ENCODE measurements at regions not wholly inside any gene's neighbourhood (a gene's known extent, or its start where the extent isn't known, plus 50 kb on each side); places are given as distances from the start of the nearest gene placed in this dataset.

DNA sequence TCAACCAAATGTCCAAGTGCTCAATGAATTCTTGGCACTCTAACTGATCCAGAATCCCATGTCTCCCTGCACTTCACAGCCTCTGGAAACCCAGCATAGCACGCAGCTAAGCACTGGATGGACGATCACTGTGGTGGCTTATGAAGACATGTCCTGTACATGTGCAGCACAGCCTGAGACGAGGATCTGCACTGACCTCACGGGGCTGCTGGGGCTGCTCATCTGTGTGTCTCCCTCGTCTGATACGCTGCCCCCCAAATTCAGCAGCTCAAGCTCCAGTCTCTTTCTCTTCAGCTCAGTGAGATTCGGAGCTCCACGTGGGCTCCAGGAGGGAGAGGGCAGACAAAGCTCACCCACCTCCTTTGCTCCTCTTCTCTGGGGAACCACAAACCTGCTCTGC, 126.9 kb downstream of the CPZ start:
- TF ChIP-seq, protein P1, sequence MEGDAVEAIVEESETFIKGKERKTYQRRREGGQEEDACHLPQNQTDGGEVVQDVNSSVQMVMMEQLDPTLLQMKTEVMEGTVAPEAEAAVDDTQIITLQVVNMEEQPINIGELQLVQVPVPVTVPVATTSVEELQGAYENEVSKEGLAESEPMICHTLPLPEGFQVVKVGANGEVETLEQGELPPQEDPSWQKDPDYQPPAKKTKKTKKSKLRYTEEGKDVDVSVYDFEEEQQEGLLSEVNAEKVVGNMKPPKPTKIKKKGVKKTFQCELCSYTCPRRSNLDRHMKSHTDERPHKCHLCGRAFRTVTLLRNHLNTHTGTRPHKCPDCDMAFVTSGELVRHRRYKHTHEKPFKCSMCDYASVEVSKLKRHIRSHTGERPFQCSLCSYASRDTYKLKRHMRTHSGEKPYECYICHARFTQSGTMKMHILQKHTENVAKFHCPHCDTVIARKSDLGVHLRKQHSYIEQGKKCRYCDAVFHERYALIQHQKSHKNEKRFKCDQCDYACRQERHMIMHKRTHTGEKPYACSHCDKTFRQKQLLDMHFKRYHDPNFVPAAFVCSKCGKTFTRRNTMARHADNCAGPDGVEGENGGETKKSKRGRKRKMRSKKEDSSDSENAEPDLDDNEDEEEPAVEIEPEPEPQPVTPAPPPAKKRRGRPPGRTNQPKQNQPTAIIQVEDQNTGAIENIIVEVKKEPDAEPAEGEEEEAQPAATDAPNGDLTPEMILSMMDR (IDR thresholded peaks at IDR 0.05), result no peak
- TF ChIP-seq ZFX (IDR thresholded peaks at IDR 0.05; ENCODE audit: borderline replicate concordance), result no peak
